ENCODE measurements at regions not wholly inside any gene's neighbourhood (a gene's known extent, or its start where the extent isn't known, plus 50 kb on each side); places are given as distances from the start of the nearest gene placed in this dataset.

DNA sequence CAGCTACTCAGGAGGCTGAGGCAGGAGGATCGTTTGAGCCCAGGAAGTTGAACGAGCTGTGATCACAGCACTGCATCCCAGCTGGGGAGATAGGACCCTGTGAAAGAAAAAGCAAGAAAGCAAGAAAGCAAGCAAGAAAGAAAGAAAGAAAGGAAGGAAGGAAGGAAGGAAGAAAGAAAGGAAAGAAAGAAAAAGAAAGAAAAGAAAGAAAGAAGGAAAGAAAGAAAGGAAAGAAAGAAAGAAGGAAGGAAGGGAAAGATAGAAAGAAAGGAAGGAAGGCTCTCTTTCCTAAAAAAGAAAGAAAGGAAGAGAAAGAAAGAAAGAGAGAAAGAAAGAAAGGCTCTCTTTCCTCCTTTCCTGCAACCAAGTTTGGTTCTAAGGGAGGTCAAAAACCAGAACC is 380.3 kb downstream of the PCNX1 start:
- DNase-seq (ENCODE audit: low read depth in 2 of 2): no peak

DNA sequence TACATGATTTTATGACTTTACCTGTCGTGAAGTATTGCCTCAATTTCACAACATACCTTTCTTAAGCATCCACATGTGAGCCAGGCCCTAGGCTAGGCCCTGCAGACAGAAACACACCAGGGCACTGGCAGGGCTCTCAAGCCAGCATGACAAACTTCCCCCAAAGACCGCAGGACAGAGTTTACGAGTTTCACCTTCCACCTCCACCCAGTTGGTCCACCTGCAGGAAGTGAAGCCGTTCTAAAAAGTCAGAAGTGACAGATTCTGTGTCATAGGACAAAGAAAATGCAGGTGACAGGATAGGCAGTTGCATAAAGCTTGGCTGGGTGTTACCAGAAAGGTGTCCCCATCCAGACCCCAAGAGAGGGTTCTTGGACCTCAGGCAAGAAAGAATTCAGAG is 382.3 kb downstream of the PCNX1 start:
- DNase-seq (ENCODE audit: low read depth in 2 of 2): no peak

DNA sequence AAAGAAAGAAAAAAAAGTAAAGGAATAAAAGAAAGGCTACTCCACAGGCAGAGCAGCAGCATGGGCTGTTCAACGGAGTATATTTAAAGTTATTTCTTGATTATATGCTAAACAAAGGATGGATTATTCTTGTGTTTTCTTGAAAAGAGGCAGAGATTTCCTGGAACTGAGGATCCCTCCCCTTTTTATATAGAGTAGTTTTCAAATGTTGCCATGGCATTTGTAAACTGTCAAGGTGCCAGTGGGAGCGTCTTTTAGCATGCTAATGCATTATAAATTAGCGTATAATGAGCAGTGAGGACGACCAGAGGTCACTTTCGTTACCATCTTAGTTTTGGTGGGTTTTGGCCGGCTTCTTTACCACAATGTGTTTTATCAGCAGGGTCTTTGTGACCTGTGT is 383.0 kb downstream of the PCNX1 start:
- DNase-seq (ENCODE audit: low read depth in 2 of 2): no peak

DNA sequence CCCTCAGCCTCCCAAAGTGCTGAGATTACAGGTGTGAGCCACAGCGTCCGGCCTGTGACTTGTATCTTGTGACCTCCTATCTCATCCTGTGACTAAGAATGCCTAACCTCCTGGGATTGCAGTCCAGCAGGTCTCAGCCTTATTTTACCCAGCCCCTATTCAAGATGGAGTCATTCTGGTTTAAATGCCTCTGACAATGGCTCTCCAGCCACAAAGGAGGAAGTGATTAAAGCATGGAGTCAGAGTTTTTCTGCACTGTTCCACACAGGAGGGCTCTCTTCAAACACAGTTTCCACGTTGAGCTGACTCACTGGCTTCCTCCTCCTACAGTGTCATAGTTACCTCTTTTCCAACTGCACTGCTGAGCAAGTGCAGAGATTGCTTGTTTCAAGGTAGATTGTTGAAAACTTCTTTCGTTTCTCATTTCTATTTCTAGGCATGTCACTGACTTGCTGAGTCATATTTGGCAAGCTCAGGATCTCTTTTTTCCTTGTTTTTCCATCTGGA is 383.8 kb downstream of the PCNX1 start:
- DNase-seq (ENCODE audit: low read depth in 2 of 2): peak; percentile 22 to 44

DNA sequence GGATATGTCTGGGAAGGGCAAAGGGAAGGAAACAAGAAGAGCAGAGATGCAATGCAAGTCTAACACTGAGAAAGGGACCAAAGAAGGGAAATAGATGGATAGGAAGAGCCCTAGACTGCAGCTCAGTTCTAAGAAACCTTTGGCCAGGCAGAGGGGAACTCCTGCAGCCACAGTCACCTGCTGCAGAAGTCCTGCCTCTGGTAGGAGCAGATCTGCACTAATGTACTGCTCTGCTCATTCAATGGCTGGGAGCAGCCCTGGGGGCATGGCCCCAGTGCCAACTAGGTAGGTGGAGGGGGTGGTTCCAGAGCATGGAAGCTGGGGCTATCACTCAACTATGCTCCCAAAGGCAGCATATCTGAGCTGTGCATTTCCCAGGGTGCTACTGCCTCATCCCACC is 388.9 kb downstream of the PCNX1 start:
- DNase-seq (ENCODE audit: low read depth in 2 of 2): no peak

DNA sequence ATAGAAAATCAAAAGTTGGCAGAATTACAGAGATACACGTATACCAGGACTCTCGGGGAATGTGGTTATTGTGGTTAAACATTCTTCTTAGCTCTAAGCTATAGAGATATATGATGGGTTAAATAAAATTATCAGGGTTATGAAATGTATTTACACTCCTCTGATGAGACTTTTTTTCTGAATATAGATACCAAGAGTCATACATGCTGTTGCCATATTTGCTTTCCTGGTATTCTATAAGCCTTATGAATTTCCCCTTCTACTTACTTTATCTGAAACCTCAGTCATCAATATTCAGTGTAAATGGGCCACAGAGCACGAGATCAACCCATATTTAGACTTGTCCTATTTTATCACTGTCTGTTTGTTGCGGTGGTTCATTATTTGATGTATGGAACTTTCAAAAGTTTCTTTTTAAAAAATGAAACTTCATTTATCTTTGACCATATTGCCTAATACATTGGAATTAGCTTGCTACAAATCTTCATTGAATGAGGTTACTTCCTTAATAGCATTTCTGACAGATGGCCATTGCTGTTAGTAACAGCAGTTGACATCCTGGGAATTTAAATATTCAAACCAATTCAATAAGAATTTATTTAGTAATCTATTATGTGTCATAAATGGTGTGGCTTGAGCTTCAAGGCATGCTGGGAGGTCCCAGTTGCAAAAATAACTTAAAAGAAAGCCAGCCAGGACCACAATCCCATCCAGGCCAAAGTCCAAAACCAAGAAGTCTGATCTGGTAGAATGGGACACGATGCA is 393.5 kb downstream of the PCNX1 start:
- no peak for DNase-seq (ENCODE audit: low read depth in 2 of 2)

DNA sequence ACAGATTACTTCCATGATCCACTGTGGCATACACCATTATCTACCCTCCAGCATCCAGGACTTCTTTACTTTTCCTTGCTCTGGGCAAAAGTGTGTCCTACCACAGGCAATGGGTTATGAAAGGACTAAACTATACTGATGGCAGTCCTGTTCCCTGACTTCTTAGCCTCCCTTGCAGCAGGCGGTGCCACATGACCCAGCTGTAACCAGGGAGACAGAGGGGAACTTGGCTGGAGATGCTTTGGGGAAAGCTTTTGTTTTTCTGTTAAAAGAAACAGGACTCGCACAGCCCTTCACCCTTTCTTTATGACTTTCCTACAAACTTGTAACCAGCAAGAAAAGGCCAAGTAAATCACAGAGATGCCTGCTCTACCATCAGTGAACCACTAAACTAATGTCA is 394.4 kb downstream of the PCNX1 start:
- DNase-seq (ENCODE audit: low read depth in 2 of 2): no peak

DNA sequence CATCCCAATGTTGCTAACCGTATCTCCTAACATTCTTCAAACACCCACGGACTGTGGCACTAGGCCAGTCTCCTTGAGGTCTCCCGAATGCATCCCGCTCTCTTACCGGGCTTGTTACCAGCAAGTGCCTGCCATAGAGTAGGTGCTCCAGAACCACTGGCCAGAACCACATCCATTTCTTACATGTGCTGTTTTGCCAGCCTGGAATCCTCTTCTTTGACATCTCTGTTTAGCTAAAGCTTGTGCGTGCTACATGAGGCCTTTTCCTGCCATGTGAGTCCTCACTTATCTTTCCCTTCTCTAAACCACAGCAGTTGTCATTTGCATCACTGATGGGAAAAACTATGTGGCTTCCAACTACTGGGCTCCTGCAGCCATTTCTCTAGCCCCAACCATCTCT is 397.4 kb downstream of the PCNX1 start:
- no peak for DNase-seq (ENCODE audit: low read depth in 2 of 2)

DNA sequence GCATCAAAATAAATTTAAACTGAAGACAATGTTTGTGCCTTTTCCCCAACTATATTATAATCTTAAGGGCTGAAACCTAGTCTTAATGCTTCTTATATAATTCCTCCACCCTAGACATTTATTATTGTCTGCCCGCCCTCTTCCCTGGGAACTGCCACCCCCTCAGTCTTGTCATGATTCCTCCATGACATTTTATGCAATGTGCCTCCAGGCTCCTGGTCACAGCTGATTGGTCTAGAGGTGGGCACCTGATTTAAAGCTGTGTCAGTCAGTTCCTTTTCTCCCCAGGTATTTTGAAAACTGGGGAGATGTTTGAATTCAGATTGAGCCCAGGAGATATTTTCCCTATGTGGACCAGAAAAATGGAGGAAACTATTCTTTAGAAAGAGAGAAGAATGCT is 401.4 kb downstream of the PCNX1 start:
- DNase-seq (ENCODE audit: low read depth in 2 of 2): no peak

DNA sequence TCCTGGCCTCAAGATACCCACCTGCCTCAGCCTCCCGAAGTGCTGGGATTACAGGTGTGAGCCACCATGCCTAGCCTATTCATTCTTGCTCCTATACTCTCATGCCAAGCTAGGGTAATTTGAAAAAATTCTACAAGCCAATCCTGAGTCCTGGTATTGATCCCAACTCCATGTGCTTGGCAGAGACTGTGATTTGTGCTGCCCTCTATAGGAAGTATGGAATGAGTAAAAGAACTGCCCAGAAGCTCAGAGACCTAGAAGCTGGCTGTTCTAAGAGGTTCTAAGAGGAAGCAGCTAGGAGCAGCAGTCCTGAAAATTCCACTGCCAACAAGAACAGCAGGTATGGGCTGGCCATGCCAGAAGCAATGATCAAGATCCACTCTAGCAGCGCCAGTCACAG is 402.5 kb downstream of the PCNX1 start:
- DNase-seq (ENCODE audit: low read depth in 2 of 2): no peak

DNA sequence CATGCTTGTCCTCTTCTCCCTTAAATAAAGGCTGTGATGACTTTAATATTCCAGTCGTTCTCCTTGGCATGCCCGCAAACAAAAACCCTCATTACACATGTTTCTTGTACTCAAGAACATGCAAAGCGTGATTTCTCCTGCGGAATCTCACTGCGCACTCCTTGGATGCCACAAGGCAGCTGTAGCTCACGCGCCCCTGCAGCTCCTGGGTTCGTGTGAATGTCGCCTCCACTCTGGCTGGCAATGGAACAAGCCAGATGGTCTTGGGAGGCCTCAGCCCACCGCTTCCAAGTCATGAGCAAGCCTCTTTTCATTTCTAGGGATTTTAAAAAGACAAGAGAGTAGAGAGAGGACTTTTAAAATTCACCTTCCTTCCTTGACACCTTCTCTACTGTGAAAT is 403.8 kb downstream of the PCNX1 start:
- DNase-seq (ENCODE audit: low read depth in 2 of 2): no peak

DNA sequence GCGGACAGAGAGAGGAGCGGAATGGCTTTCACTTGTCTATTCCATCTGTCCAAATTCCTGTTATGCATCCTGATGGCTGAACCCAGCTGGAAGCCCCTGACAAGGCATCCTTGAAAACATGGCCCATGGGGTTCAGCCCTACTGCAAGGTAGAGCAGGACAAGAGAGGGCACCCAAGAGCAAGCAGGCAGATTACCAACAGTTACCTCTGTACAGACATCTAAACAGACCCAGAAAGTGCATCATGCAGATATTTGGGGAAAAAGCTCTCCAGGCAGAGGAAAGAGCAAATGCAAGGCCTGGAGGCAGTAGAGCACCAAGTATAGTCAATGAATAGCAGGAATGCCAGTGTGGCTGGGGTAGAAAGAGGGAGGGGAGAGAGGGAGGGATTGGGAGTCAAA is 407.5 kb downstream of the PCNX1 start:
- DNase-seq (ENCODE audit: low read depth in 2 of 2): no peak

DNA sequence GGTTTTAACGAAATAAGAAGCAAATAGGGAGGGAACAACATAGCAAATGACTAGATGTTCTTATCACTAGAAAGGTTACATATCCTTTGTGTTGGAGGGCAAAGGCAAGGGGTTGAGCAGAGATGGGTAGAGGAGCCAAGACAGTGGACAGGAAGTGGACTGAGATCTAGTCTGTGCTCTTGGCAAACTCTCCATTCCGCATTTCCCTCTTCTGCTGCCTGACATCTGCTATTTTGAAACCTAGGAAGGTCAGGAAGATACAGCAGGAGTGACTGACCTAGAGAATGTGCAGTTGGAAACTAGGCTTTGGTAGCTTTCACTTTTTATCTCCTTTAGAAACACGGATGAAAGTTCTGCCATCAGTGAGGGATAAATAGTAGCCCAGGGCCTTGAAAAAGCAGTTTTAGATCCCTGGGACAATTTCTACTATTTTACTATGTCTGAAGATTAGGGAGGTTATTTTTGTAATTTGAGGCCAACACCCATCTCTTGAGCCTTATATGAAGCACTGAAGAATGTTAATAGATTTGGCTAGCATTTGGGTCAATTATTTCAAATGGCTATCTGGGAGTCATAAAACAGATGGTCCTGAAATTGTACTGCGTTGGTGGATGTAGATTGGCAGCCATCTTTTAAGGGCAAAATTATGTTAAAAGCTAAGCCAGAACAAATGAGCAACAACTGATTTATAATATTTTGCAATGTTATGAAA is 410.3 kb downstream of the PCNX1 start:
- DNase-seq (ENCODE audit: low read depth in 2 of 2): no peak

DNA sequence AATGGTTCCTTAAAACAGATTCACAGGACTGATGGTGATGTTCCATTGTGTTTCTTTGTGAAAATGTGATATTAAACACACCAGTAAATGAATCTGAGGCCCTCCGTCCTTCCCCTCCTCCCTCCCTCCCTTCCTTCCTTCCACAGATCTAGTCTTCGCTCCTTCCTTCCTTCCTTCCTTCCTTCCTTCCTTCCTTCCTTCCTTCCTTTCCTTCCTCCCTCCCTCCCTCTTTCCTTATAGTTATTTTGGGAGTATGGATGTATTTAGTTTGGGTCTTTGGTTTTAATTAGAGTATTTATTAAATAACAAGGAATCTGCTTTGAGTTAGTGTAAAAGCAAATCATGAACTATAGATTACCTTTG is 410.8 kb downstream of the PCNX1 start:
- no peak for DNase-seq (ENCODE audit: low read depth in 2 of 2)

DNA sequence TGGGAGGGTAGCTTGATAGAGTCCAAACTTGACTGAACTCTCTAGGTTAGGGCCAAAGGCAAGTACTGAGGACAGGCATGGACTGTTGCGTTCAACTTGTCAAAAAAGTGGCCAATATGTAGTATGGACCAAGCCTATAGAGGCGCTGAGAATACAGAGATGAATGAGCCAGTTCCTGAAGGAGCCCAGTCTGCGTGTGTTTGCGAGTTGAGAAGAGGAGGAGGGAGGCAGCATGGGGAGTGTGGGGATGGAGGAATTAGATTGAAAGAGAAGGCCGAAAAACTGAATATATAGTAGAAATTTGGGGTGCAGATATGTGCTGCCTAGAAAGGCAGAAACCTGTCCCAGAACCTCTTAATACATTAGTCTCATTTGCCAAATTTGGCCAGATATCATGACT is 412.4 kb downstream of the PCNX1 start:
- no peak for DNase-seq (ENCODE audit: low read depth in 2 of 2)

DNA sequence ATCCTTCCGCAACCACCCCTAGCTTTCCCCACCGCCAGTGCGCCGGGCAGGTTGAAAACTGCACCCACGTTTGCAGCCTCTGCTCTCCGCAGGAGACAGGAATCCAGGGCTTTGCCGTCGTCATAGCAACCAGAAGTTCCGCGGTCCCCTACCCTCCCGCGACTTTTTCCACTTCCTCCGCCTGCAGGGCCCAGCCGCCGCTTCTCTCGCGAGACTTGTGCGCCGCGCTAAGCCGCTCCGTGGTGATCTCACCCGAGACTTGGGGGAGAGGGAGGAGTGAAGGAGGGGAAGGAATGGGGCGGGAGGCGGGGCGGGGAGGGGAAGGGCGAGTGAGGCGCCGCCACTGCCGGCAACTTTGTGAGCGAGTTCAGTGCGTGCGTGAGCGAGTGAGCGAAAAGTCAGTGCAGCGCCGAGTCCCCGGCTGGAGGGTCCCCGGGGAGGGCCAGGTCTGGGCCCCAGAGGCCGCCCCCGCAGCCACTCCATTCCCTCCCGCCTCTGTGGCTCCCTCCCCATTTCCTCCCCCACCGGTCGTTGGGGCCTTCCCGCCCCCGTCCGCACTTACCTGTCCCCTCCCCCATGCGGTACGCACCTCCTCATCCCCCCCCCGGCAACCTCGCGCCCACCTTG is 413.0 kb downstream of the PCNX1 start, which contains the start of gene SIPA1L1:
Gene SIPA1L1, plus strand, starts transcription at position 370 of the 627 bp plus-strand sequence.
- DNase-seq (ENCODE audit: low read depth in 2 of 2): peak; percentile 94 to 97

DNA sequence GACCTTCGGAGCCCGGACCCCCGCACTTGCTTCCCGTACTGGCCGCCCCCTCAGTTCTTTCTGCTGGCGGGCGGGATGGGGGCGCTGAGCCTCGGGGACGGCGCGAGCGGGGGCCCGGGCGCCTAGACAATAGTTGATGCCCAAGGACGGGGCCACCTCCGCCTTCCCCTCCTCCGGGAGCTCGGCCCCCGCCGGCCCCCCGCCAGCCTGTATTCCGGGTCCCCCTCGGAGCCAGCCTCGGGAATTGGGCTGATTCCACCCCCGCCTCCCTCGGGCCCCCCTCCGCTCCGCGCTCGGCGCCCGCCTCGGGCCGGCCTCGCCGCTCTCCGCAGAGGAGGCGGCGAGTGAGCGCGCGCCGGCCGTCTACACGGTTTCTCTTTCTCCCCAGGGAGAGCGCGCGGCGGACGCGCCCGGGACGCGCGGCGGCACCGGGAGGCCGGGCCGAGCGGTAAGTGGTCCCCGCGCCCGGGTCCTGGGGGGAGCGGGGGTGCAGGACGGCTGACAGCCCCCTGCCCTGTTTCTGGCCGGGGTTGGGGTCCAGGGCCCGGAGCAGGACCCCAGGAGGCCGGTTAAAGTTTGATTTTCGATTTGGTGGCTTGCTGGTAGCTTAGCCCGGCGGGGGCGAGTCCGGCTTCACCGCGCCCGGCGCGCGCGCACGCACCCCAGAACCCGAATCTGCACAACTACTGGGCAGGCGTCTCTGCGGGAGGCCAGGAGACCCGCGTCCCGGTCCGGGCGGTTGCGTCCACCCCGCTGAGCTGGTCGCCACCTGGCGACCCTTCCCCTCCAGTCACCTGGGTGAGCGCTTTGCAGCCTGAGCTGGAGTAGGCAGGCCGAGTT is 413.7 kb downstream of the PCNX1 start:
- DNase-seq (ENCODE audit: low read depth in 2 of 2): peak; percentile 34 to 48

DNA sequence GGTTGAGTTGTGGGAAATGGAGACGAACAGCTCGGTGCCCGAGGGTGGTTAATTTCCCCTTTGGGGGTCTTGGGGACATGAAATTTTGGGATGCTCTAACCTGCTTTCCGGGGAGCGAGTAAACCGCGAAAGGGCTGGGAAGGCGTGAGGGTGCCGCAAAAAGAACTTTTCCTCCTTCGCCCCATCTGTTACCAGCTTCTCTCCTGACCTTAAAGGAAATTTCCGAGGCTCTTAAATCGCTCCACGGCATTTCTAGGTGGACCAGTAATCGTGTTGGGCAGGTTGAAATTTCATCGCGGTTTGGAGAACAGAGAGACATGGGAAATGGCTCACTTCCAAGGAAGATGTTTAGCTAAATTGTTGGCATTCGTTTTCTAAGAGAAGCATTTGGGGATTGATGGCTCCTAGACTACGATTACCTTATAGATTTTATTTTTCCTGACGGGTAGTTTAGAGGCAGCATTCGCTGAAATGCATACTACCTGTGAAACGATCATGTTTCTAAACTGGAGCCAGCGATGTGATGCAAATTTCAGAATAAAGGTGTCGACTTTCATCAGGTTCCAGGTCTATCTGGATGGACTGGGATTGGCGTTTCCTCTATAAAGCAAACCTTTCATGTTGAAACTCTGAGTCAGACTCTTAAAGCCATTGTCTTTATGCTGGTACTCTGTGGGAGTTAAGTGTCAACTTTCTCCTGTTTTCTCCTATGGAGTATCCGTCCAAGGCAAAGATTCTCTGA is 414.5 kb downstream of the PCNX1 start:
- DNase-seq (ENCODE audit: low read depth in 2 of 2): no peak

DNA sequence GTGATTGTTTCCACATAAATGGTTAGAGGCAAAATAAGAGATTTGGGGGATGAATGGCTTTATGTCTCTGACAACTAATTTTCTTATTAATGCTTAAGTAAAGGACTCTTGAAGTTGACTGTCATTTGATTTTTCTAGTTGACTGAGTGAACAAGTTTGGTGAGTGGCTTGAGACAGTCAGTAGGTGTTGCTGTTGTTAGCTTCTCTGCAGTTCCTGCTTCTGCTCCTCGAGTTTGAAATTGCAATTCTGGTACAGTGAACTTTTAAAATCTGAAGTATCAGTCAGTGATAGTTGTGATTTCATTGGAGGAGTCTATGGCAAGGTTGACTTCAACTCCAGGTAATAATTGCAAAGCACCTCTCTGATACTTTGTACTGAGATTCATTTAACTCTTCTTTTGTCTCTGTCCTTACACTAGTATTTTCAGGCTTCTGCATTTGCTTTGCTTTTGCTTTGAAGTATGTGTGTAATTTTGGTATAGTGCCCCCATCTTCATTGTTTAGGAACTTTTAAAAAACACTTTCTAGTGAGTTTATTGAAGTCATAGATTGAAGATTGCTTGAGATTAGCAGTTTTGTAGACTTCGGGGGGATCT is 415.5 kb downstream of the PCNX1 start:
- no peak for DNase-seq (ENCODE audit: low read depth in 2 of 2)

DNA sequence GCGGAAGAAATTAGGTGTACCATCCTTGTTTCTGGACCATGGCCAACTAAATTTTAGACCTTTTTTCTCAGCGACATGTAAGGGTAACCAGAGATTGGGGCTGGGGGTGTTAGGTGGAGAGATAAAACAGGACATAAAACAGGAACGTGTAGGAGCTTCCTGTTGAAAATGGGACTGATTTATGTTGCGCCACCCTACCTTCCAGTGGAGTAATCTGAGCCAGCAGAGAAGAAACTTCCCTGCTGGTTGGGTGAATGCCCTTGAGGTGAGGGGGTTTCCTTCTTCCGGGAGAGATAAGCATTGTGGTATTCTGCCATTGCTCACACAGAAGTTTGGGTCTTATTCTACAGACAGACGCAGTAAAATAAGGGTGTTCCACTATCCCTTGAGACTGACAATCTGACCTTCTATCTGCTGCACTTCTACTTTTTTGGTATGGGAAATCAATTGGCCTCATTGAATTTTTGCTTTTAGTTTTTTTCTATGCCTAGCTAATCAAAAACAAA is 417.6 kb downstream of the PCNX1 start:
- peak in 1 of 2 donors; percentile 34 for DNase-seq (ENCODE audit: low read depth in 2 of 2)

DNA sequence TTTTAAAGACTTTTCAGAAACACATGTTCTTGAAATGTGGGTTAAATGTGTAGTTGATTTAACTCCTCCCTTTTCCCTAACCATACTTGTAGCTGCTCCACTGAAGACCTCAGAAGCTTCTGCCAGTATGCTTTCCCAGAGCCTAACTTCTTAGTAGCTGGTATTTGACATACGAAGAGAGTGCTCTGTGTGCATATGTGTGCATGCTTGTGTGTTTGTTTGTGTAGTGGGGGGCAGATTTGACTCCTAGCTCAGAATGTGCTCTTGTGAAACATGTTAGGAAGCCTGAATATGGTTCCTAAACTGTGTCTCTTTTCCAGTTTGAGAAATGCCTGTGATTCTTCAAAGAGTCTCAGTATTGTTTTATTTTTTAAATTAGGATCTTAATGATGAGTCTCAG is 420.4 kb downstream of the PCNX1 start:
- DNase-seq (ENCODE audit: low read depth in 2 of 2): no peak

Data from stimulated activated CD4-positive, alpha-beta T cell treated with anti-CD3 and anti-CD28 coated beads, Interleukin-4, amount 100 ng/mL, for 48 hours (primary cell).